COR-L47 (cell line): ENCODE measurements at regions not wholly inside any gene's neighbourhood (a gene's known extent, or its start where the extent isn't known, plus 50 kb on each side); places are given as distances from the start of the nearest gene placed in this dataset.
"Not testable (repeated sequence)": the region's sequence is repeated elsewhere in the genome, so short reads cannot be mapped to it uniquely, and the experiment has no call there.

Source experiments
- DNase-seq: peaks from one replicate; lab custom pipeline; 2025; lab: John Stamatoyannopoulos, UW

GRCh38 chr2:137886083-137886831 lies 78.0 kb upstream of the HNMT start:
- peak; percentile 15 for DNase-seq

- DNase-seq = peak; percentile 6
Measured at GRCh38 chr2:137888845-137889244, 75.4 kb upstream of the HNMT start.

GRCh38 chr2:137892739-137893138 lies 71.5 kb upstream of the HNMT start:
- peak; percentile 79 for DNase-seq

- peak; percentile 31 for DNase-seq
Measured at GRCh38 chr2:137893145-137893544, 71.1 kb upstream of the HNMT start.

GRCh38 chr2:137896467-137896866 lies 67.8 kb upstream of the HNMT start:
- no peak for DNase-seq

GRCh38 chr2:137897082-137897481 lies 67.2 kb upstream of the HNMT start:
- no peak for DNase-seq

- no peak for DNase-seq
Measured at GRCh38 chr2:137900421-137901141, 63.7 kb upstream of the HNMT start.

- DNase-seq = peak; percentile 16
Measured at GRCh38 chr2:137910641-137911040, 53.6 kb upstream of the HNMT start.

- no peak for DNase-seq
Measured at GRCh38 chr2:137912371-137912770, 51.9 kb upstream of the HNMT start.

- DNase-seq = no peak
Measured at GRCh38 chr2:137913169-137913568, 51.1 kb upstream of the HNMT start.

- DNase-seq = not testable (repeated sequence)
Measured at GRCh38 chr2:137913648-137914047, 50.6 kb upstream of the HNMT start.
